OCI-LY7 (cell line): ENCODE measurements at regions not wholly inside any gene's neighbourhood (a gene's known extent, or its start where the extent isn't known, plus 50 kb on each side); places are given as distances from the start of the nearest gene placed in this dataset.

Experiments
- EZH2phosphoT487 ChIP-seq: fragments of 200-600 bp; sonication (generic); IDR thresholded peaks from 2 replicates; pipeline ENCODE4 v1.6.1; 2018; ENCODE audit warnings: low read depth, borderline replicate concordance, mild to moderate bottlenecking, mixed run types, antibody characterized with exemption, low read length, moderate library complexity, mixed read lengths
- TF ChIP-seq, protein P1 (sequence below): fragments of 200-600 bp; sonication (generic); conservative IDR thresholded peaks from 2 replicates; pipeline ENCODE4 v1.5.1; 2014; ENCODE audit warnings: mild to moderate bottlenecking, antibody characterized with exemption, low read length, moderate library complexity, mixed read lengths

GRCh38 chr18:68484241-68484640 lies 230.7 kb downstream of the TMX3 start:
- TF ChIP-seq, protein P1, sequence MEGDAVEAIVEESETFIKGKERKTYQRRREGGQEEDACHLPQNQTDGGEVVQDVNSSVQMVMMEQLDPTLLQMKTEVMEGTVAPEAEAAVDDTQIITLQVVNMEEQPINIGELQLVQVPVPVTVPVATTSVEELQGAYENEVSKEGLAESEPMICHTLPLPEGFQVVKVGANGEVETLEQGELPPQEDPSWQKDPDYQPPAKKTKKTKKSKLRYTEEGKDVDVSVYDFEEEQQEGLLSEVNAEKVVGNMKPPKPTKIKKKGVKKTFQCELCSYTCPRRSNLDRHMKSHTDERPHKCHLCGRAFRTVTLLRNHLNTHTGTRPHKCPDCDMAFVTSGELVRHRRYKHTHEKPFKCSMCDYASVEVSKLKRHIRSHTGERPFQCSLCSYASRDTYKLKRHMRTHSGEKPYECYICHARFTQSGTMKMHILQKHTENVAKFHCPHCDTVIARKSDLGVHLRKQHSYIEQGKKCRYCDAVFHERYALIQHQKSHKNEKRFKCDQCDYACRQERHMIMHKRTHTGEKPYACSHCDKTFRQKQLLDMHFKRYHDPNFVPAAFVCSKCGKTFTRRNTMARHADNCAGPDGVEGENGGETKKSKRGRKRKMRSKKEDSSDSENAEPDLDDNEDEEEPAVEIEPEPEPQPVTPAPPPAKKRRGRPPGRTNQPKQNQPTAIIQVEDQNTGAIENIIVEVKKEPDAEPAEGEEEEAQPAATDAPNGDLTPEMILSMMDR: no peak
- no peak for TF ChIP-seq EZH2phosphoT487
